ENCODE measurements at regions not wholly inside any gene's neighbourhood (a gene's known extent, or its start where the extent isn't known, plus 50 kb on each side); places are given as distances from the start of the nearest gene placed in this dataset.
A peak's percentile ranks its signal among the peaks of the same experiment; 100 is the strongest.

GRCh38 chr1:201754353-201754752 lies 74.6 kb upstream of the IPO9 start:
- DNase-seq: no peak

- no peak for DNase-seq
These were observed 73.8 kb upstream of the IPO9 start for GRCh38 chr1:201755200-201755599.

- DNase-seq: no peak
These were observed 72.6 kb upstream of the IPO9 start for GRCh38 chr1:201756406-201756805.

- DNase-seq: peak; percentile 42
These were observed 70.4 kb upstream of the IPO9 start for GRCh38 chr1:201758499-201759050.

GRCh38 chr1:201759194-201759815 lies 69.7 kb upstream of the IPO9 start:
- no peak for DNase-seq

GRCh38 chr1:201760516-201760915 lies 68.4 kb upstream of the IPO9 start:
- no peak for DNase-seq

GRCh38 chr1:201761178-201761577 lies 67.8 kb upstream of the IPO9 start:
- no peak for DNase-seq

GRCh38 chr1:201761871-201762270 lies 67.1 kb upstream of the IPO9 start:
- no peak for DNase-seq

GRCh38 chr1:201762381-201762780 lies 66.6 kb upstream of the IPO9 start:
- DNase-seq: no peak

GRCh38 chr1:201763455-201764140 lies 65.4 kb upstream of the IPO9 start:
- no peak for DNase-seq

GRCh38 chr1:201764166-201764565 lies 64.8 kb upstream of the IPO9 start:
- DNase-seq: no peak

GRCh38 chr1:201764579-201764978 lies 64.4 kb upstream of the IPO9 start:
- no peak for DNase-seq

- DNase-seq: no peak
These were observed 62.7 kb upstream of the IPO9 start for GRCh38 chr1:201766131-201766866.

- DNase-seq: no peak
These were observed 61.6 kb upstream of the IPO9 start for GRCh38 chr1:201767339-201767738.

GRCh38 chr1:201769072-201769471 lies 59.9 kb upstream of the IPO9 start:
- no peak for DNase-seq

GRCh38 chr1:201769966-201770365 lies 59.0 kb upstream of the IPO9 start:
- DNase-seq: no peak

- DNase-seq: no peak
These were observed 57.5 kb upstream of the IPO9 start for GRCh38 chr1:201771466-201771865.

- no peak for DNase-seq
These were observed 56.8 kb upstream of the IPO9 start for GRCh38 chr1:201772178-201772577.

GRCh38 chr1:201773764-201774163 lies 55.2 kb upstream of the IPO9 start:
- DNase-seq: no peak

GRCh38 chr1:201774224-201774982 lies 54.6 kb upstream of the IPO9 start:
- DNase-seq: no peak

GRCh38 chr1:201774983-201775344 lies 54.0 kb upstream of the IPO9 start:
- DNase-seq: no peak

- DNase-seq: no peak
These were observed 53.6 kb upstream of the IPO9 start for GRCh38 chr1:201775380-201775779.

Measured in NCI-H1092 (cell line).